SK-N-DZ (cell line): ENCODE measurements at regions not wholly inside any gene's neighbourhood (a gene's known extent, or its start where the extent isn't known, plus 50 kb on each side); places are given as distances from the start of the nearest gene placed in this dataset.
A peak's percentile ranks its signal among the peaks of the same experiment; 100 is the strongest.
"Not testable (repeated sequence)": the region's sequence is repeated elsewhere in the genome, so short reads cannot be mapped to it uniquely, and the experiment has no call there.

Experiments
- DNase-seq: peaks from one replicate; pipeline ENCODE4 v3.0.0-alpha.2; 2015; ENCODE audit warnings: low spot score

DNA sequence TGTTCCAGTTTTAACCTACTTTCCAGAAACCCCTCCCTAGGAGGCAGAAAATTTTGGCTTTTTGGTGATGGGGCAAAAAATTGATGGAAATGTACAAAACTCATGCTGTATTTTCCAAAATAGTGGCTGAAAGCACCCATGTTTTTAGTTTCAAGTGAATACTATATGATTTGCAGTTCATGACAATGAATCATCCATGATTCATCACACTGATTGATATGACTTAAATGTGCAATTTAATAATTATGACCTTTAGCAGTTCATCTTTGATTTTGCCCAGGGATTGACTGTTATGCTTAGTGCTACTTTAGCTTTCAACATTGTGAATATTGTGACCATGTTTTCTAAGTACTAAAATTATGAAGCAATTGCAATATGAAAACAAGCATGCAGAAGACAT lies 478.7 kb downstream of the HTR1B start:
- no peak for DNase-seq

DNA sequence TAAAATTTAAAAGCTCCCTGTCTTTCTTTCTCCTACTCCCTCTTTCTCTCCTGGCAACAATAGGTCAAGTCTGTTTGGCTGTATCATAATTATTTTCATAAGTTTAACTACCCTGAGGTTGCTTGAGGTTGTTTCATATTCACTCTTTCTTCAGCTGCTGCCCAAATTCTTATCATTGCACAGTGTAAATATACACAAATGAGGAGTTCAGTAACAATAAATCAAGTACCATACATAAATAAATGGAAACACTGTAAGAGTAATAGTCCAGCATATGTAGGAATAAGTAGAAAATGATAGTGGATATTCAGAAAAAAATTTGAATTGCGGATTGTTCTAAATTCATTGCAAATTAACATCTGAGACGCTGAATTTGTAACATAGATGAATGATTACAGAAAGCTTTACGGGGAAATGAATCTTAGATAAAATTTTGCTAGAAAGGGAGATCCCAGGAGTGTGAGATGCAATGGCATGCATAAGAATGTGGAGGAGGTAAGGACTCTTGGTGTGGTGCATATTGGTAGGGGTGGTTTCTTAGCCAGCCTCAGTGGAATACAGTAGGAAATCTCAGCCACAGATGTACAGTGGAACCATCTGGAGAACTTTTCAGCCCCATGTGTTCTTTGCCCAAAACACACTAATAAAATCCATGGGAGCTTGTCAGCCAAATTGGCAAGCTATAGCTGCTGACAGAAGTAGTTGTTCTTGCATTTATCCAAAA lies 480.7 kb downstream of the HTR1B start:
- no peak for DNase-seq

DNA sequence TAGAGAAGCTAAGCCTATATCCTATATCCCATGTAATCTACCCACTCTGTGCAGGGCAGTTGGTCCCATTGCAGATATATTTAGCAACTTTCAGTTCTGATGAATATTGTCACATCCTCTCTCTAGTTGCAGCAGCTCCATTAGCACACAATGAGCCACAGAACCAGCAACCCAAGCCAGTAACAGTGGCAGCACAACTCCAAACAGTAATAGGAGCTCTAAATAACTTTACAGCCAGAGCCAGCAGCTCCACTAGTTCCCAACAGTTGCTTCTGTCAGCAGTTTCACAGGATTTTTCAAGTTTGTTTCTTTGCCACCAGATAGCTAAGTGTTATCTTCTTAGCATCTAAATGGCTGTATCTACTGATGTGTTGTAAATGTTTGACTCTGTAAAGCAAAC lies 490.8 kb downstream of the HTR1B start:
- no peak for DNase-seq

DNA sequence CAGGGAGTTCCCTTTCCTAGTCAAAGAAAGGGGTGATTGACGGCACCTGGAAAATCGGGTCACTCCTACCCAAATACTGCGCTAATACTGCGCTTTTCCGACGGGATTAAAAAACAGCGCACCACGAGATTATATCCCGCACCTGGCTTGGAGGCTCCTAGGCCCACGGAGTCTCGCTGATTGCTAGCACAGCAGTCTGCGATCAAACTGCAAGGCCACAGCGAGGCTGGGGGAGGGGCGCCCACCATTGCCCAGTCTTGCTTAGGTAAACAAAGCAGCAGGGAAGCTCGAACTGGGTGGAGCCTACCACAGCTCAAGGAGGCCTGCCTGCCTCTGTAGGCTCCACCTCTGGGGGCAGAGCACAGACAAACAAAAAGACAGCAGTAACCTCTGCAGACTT lies 504.1 kb downstream of the HTR1B start:
- DNase-seq, result not testable (repeated sequence)

DNA sequence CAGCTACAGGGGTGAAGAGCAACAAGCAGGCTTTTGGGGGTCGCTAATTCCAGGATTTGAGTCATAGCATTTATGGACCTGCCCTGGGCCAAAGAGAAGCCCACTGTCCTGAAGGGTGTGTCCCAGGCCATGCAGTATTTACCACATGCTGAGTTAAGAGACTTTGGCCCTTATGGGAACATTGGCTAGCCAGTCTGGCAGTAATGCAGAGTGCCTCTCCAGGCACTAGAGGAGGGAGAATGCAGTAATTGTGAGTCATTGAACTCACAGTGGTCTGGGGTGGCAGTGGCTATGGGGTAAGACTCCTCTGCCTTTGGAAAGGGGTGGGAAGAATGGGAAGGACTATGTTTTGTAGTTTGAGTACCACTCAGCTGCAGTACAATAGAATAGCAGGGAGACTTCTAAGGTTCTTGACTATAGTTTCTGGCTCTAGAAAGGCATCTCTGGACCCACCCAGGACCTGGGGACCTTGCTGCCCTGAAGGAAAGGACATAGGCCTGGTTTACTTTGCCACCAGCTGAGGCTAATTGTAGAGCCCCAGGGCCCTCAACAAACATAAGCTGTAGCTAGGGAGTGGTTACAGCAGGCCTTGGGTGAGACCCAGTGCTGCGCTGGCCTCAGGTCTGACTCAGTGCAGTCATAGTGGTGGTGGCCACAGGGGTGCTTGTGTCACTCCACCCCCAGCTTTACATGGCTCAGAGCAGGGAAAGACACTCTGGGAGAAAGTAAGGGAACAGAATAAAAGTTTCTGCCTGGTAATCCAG lies 520.9 kb downstream of the HTR1B start:
- no peak for DNase-seq

DNA sequence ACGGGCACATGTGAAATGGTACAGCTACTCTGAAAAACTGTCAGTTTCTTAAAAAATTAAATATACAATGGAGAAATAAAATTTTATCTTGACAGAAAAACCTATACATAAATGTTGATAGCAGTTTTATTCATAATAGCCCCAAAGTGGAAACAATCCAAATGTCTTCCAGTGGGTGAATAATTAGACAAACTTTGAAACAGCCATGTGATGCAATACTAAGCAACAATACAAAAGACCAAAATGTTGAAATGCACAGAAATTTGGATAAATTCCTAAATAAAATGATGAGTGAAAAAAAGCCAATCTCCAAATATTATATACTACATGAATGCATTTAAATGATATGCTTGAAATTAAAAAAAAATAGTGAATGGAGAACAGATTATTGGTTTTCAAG lies 523.1 kb downstream of the HTR1B start:
- DNase-seq, result no peak

DNA sequence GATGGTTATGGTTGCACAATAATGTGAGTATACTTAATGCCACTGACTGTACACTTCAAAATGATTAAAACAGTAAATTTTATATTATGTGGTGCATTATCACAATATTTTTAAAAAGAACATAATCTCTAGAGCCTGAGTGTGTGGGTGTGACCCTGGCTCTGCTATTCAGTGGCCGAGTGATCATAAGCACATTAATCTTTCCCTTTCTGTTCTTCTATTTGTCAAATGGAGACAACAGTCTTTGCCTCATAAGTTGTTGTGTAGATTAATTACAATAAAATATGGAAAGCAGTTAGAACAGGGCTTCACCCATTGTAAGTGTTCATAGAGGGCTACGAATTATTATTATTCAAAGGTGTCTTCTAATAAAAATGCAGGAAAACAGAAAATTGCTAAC lies 548.6 kb downstream of the HTR1B start:
- no peak for DNase-seq

DNA sequence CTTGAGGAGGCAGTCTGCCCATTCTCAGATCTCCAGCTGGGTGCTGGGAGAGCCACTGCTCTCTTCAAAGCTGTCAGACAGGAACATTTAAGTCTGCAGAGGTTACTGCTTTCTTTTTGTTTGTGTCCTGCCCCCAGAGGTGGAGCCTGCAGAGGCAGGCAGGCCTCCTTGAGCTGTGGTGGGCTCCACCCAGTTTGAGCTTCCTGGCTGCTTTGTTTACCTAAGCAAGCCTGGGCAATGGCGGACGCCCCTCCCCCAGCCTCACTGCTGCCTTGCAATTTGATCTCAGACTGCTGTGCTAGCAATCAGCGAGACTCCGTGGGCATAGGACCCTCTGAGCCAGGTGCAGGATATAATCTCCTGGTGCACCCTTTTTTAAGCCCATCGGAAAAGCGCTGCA lies 557.8 kb downstream of the HTR1B start:
- not testable (repeated sequence) for DNase-seq

DNA sequence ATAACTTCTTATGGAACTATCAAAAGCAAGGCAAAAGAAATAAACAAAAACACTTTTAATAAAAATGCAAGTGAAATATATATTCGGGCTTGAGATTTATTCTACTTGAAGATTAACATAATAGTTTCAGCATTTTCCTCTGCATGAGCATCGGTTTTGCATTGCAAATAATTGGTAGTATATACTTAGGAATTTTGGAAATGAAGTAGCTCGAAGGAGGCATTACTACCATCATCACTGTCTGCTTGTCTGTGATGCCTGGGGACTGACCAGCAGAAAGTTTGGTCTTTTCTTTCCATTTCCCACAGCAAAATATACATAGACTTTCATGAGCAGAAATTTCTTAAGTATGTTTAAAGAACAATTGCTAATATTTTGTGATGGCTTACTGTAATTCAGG lies 570.7 kb downstream of the HTR1B start:
- DNase-seq, result no peak

DNA sequence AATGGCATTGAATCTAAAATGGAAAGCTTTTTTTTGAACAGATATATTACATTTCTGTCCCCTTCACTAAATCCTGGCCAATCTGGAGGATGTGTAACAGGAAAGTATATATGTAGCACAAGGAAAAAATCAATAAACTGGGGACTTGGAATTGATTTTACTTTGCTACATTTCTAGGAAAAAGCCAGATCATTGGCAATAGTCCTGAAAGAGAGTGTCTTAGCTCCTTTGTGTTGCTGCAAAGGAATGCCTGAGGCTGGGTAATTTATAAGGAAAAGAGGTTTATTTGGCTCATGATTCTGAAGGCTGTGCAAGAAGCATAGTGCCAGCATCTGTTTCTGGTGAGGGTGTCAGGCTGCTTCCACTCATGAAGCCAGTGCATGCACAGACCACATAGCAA lies 574.9 kb downstream of the HTR1B start:
- no peak for DNase-seq

DNA sequence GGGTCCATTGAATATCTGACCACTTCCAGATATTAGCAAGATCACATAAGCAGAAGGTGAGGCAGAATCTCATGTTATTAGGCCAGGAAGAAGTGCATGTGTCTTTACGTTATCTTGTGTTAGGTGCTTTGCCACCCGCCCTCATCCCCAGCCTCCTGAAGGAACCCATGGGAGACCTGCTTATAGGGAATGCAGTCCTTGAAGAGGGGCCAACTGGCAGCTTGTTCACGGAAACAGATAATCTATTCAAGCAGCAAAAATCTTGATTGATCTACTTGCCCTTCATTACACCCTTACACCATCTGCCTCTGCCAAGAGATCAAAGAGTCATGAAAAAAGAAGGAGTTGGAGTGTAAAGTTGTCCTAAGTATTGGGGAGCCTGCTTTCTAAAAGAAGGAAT lies 576.4 kb downstream of the HTR1B start:
- no peak for DNase-seq

DNA sequence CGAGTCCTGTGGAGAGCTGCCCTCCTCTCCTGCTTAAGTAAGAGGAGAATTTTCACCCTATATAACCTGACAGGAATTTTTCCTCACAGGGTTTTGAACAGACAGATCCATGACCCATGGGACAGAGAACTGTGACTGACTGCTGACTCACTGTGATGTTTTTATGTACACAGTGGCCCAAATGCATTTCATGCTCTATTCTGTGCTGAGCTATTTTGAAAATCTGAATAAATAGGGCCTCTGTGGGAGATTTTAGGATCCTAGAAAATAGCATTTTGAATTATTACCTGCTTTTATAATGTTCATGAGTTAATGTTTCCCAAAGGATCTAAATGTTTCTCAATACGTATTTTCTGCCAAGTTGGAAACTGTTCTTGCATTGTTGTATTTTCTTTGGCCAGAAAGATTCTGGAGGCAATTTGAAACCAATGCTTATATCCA lies 577.4 kb downstream of the HTR1B start:
- no peak for DNase-seq

DNA sequence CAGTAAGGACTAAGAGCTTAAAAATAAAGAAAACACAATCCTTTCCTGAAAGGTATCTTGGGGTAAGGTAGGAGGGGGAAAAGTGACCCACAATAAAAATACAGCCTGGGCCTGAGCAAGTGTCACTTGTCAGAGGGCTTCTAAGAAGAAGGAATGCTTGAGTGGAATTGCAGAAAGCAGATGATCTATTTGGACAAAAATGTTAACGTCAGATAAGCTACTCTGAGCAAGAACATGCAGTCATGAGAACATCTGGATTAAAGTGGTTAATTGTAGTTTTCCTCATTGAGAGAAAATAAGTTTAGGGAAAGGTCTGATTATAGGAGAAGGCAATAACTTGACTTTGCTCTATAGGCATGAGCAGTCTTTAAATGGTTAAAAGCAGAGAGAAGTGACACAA lies 581.9 kb downstream of the HTR1B start:
- DNase-seq, result no peak

DNA sequence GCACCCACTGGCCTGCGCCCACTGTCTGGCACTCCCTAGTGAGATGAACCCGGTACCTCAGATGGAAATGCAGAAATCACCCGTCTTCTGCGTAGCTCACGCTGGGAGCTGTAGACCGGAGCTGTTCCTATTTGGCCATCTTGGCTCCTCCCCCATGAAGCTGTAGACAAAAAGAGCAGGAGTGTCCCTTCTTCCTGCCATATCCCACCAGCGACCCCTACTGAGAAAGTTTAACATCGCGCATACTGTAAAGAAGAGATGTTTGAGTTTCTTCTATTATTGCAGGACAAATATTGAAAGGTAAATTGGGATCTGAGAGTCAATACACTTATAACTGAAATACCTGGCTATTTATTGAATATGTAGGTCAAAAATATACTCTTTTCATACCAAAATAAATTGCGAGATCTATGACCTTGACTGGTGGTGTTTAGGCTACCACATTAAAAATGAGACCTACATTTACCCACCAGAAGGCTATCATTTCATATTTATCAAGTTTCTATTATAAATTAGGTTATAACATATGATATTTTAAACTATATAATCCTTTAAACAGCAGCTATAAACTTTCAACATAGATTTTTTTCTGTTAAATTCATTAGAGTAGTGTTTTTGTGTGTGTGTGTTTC lies 586.3 kb downstream of the HTR1B start:
- peak; percentile 80 for DNase-seq

DNA sequence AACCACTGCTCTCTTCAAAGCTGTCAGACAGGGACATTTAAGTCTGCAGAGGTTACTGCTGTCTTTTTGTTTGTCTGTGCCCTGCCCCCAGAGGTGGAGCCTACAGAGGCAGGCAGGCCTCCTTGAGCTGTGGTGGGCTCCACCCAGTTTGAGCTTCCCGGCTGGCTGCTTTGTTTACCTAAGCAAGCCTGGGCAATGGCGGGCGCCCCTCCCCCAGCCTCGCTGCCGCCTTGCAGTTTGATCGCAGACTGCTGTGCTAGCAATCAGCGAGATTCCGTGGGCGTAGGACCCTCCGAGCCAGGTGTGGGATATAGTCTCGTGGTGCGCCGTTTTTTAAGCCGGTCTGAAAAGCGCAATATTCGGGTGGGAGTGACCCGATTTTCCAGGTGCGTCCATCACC lies 586.9 kb downstream of the HTR1B start:
- not testable (repeated sequence) for DNase-seq

DNA sequence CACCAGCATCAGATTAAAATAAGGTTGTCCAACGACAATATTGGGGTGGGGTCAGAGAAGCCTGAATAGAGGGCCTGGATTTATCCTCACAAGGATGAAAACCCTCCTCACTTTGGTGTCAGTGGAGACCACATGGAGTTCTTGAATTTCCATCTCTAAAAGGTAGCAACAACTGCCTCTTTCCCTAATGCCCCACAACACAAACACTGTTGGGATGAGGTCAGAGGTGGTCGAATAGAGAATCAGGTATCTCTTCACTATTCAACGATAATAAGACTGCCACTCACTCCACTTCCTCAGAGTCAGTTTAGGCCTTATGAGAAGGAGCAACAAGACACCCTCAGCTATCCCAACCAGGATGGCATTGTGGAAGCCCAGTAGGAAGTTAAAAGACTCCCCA lies 596.1 kb downstream of the HTR1B start:
- no peak for DNase-seq

DNA sequence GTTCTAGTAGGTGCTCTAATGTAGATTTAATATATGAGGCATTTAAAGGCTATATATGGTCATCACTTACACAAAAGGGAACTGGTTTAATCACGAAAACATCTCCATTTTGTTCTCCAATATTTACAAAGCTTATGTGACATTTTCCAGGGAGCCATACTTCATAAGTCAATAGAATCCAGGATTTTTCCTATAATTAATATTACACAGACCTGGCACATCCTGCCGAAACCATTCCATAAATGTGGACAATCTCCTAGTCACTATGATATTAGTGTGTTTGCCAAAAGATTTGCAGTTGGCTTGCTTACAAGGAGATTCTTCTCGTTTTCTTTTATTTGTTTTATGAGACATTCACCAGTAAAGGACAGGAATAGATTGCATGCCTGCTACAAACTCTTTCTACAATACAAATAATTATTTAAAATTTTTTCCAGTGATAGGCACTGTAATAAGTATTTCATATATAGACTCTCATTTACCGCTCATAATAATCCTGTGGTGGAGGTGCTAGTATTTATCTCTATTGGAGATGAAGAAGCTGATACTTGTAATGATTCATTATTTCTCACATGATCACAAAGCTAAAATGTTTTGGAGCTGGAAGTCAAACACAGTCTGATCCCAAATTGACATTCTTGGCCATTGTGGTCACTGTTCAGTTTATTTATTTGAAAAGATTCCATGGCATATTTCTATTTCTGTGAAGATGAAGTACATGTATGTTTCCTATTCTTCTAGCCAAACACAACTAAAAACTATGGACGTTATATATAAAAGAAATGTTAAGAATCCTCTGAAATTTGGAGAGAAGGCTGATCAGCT lies 597.0 kb downstream of the HTR1B start:
- DNase-seq, result no peak

DNA sequence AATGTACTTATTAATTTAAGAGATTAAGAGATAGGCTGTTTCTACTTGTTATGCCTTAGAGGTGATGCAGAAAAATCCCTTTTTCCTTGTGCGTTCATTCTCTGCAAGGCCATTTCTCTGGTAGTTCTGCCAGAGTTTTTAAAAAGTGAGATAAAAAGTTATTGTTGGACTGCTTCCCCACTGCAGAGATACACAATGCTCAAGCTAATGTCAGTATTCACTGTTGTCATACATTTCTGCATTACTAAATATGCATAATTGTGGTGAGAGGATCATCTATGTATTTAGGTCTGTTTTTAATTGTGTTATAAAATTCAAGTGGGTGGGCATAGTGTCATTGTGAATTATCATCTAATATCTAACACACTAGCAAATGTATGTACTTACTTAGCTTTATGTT lies 600.4 kb downstream of the HTR1B start:
- no peak for DNase-seq

DNA sequence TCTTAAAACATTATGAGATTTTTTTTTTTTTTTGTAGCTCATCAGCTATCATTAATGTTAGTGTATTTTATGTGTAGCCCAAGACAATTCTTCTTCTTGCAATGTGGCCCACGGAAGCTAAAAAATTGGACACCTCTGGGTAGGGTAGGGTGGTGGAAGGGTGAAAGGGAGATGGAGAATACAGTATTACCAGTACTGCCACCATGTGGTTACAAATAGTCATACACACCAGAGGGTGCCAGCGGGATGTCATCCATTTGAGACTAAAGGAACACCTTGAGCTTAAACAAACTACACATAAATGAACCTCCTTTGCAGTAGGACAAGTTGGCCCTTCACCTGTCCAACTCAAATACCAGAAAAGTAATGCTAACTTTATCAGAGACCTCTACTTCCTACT lies 601.9 kb downstream of the HTR1B start:
- no peak for DNase-seq

DNA sequence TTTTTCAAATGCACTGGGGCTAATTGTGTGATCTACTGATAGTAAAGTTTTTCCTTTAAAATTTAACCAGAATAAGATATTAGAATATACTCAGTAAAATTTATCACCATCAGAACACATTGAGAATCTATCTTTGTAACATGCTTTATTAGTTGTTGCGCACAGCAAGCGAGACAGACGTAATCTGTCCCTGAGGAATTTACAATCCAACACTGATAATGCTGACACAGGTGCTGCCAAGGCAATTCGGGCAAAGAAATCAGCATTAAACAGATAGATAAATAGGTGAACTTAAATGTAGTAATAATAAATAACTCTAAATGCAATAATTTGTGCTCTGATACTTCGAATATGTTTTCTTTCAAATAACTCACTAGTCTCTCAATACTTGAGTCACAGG lies 607.2 kb downstream of the HTR1B start:
- DNase-seq, result no peak

DNA sequence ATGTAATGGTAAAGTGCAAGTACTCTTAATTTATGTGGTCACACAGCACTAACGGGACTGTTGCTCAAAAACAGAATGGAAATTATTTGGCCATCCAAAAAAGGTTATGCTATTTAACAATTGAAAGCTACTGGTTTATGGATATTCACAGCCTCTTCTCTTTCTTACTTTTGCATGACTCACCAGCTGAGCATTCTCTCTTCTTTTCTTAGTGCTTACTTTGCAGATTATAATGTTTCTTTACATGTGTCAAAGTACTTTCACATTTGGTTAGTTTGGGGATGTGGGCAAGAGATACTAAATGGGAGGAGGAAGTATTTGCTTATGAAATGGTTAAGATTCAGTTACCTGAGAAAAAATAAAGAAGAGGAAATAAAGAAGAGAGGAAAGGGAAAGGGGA lies 610.5 kb downstream of the HTR1B start:
- DNase-seq, result no peak
